NCI-H187 treated with DMSO at 0.1 percent for 48 hours (cell line): ENCODE measurements at regions not wholly inside any gene's neighbourhood (a gene's known extent, or its start where the extent isn't known, plus 50 kb on each side); places are given as distances from the start of the nearest gene placed in this dataset.

ENCODE experiments used
- DNase-seq: peaks from one replicate; lab custom pipeline; 2025; lab: John Stamatoyannopoulos, UW

GRCh38 chr22:27636716-27637508, 164.6 kb downstream of the MN1 start:
- no peak for DNase-seq

- no peak for DNase-seq
Measured at GRCh38 chr22:27637604-27638003, 164.0 kb downstream of the MN1 start.

- no peak for DNase-seq
Measured at GRCh38 chr22:27638329-27639233, 163.0 kb downstream of the MN1 start.

- DNase-seq, result no peak
Measured at GRCh38 chr22:27639248-27640086, 162.1 kb downstream of the MN1 start.

GRCh38 chr22:27641049-27641795, 160.3 kb downstream of the MN1 start:
- no peak for DNase-seq

GRCh38 chr22:27642104-27642800, 159.3 kb downstream of the MN1 start:
- no peak for DNase-seq

- no peak for DNase-seq
Measured at GRCh38 chr22:27643907-27644306, 157.6 kb downstream of the MN1 start.

- no peak for DNase-seq
Measured at GRCh38 chr22:27644566-27644965, 157.0 kb downstream of the MN1 start.

- no peak for DNase-seq
Measured at GRCh38 chr22:27647540-27647939, 154.0 kb downstream of the MN1 start.

GRCh38 chr22:27648074-27648473, 153.5 kb downstream of the MN1 start:
- DNase-seq, result no peak

GRCh38 chr22:27648853-27649252, 152.7 kb downstream of the MN1 start:
- DNase-seq, result no peak

- no peak for DNase-seq
Measured at GRCh38 chr22:27650572-27650971, 151.0 kb downstream of the MN1 start.

- no peak for DNase-seq
Measured at GRCh38 chr22:27650985-27651384, 150.6 kb downstream of the MN1 start.

- DNase-seq, result no peak
Measured at GRCh38 chr22:27651486-27651885, 150.1 kb downstream of the MN1 start.

- DNase-seq, result no peak
Measured at GRCh38 chr22:27654546-27655445, 146.8 kb downstream of the MN1 start.

GRCh38 chr22:27655582-27656185, 145.9 kb downstream of the MN1 start:
- DNase-seq, result no peak

- DNase-seq, result no peak
Measured at GRCh38 chr22:27656970-27657369, 144.6 kb downstream of the MN1 start.

- DNase-seq, result no peak
Measured at GRCh38 chr22:27660306-27660705, 141.2 kb downstream of the MN1 start.
